ENCODE measurements at regions not wholly inside any gene's neighbourhood (a gene's known extent, or its start where the extent isn't known, plus 50 kb on each side); places are given as distances from the start of the nearest gene placed in this dataset.

- TF ChIP-seq, protein P1, sequence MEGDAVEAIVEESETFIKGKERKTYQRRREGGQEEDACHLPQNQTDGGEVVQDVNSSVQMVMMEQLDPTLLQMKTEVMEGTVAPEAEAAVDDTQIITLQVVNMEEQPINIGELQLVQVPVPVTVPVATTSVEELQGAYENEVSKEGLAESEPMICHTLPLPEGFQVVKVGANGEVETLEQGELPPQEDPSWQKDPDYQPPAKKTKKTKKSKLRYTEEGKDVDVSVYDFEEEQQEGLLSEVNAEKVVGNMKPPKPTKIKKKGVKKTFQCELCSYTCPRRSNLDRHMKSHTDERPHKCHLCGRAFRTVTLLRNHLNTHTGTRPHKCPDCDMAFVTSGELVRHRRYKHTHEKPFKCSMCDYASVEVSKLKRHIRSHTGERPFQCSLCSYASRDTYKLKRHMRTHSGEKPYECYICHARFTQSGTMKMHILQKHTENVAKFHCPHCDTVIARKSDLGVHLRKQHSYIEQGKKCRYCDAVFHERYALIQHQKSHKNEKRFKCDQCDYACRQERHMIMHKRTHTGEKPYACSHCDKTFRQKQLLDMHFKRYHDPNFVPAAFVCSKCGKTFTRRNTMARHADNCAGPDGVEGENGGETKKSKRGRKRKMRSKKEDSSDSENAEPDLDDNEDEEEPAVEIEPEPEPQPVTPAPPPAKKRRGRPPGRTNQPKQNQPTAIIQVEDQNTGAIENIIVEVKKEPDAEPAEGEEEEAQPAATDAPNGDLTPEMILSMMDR (IDR thresholded peaks at IDR 0.05; ENCODE audit: low read length, missing control alignments) = no peak
- no peak for DNase-seq (ENCODE audit: low read depth)
- H3K4me3 ChIP-seq (replicated peaks; ENCODE audit: low read depth, low read length) = no peak overlapping the region
Observed at GRCh38 chr2:160630801-160631590, 137.4 kb upstream of the RBMS1 start.

DNA sequence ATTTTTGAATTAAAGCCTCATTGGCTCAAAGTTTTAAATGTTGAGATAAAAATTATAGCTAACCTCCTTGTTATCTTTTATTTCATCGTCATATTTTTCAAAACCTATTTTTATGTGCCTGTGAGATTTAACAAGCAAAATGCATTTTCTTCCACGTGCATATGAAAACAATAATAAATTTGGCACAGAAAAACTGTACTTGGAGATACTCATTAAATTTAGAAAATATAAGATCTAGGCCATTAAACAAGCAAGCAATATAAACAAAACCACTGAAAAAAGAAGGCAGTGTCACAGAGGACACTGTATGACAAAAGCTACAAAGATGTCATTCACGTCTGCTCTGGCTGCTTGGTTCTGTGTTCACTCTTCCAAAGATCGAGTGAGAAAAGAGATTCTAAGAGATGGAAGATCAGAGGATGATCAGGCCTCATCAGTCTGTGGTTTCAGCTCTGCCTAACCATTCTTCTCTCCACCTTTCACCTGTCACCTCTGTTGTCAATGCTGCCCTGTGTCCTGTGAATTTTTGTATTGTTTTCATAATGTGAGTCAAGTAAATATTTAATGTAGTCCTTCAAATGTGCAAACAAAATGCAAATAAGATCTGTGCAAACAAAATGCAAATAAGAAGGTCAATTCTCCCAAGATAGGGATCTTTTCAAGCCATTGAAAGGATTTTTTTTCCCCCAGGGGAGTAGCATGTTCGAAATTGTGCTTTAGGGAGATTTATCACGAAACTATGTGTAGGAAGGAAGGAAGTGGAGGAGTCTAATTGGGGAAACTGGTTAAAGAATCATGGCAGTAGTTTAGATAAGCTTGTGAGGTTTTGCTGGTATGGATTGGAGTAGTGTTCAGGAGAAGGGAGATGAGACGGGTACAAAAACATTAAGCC, 138.7 kb upstream of the RBMS1 start:
- no peak for DNase-seq (ENCODE audit: low read depth)
- TF ChIP-seq, protein P1 (IDR thresholded peaks at IDR 0.05; ENCODE audit: low read length, missing control alignments) = no peak

GRCh38 chr2:160634436-160634835, 140.8 kb upstream of the RBMS1 start:
- TF ChIP-seq, protein P1 (IDR thresholded peaks at IDR 0.05; ENCODE audit: low read length, missing control alignments) = no peak
- no peak for DNase-seq (ENCODE audit: low read depth)
- no peak overlapping the region for H3K4me3 ChIP-seq (replicated peaks; ENCODE audit: low read depth, low read length)

More for the DNA sequence above, 138.7 kb upstream of the RBMS1 start:
- no peak overlapping the region for H3K4me3 ChIP-seq (replicated peaks; ENCODE audit: low read depth, low read length)

DNA sequence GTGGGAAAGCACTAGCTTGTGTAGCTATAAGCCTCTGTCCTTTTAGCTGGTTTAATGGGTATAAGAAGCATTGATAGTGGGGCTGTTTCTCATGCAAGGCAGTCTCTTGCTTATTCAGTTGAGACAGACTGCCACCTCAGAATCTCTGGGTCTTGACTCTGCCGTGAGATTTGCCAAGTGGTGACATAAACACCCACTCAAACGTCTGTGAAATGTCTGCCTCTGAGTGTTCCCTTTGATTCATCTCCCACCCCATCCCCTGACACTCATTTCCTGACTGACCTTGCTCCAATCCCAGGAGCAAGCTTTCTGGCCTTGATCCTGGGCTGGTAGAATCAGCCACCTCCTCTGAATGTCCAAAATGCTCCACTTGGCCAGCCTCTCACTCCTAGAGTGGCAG, 141.9 kb upstream of the RBMS1 start:
- DNase-seq (ENCODE audit: low read depth) = peak; percentile 67
- TF ChIP-seq, protein P1 (IDR thresholded peaks at IDR 0.05; ENCODE audit: low read length, missing control alignments) = no peak
- no peak overlapping the region for H3K4me3 ChIP-seq (replicated peaks; ENCODE audit: low read depth, low read length)

DNA sequence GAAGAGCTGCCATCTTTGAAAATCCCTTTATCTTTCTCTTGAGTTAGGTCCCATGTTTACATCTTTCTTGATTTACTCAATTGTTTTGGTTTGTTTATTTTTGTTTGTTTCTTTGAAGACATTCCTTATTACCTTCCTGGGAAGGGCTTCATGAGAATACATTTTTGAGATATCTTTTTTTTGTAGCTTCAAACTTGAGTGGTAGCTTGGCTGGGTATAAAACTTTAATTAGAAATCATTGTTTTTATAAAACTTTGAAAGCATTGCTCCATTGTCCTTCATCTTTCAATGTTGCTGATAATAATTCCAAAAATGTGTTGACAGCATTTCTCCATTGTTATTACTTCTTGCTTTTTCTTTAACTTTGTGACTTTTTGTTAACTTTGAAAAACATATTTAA, 145.9 kb upstream of the RBMS1 start:
- H3K4me3 ChIP-seq (replicated peaks; ENCODE audit: low read depth, low read length) = no peak overlapping the region
- no peak for DNase-seq (ENCODE audit: low read depth)
- TF ChIP-seq, protein P1 (IDR thresholded peaks at IDR 0.05; ENCODE audit: low read length, missing control alignments) = no peak

DNA sequence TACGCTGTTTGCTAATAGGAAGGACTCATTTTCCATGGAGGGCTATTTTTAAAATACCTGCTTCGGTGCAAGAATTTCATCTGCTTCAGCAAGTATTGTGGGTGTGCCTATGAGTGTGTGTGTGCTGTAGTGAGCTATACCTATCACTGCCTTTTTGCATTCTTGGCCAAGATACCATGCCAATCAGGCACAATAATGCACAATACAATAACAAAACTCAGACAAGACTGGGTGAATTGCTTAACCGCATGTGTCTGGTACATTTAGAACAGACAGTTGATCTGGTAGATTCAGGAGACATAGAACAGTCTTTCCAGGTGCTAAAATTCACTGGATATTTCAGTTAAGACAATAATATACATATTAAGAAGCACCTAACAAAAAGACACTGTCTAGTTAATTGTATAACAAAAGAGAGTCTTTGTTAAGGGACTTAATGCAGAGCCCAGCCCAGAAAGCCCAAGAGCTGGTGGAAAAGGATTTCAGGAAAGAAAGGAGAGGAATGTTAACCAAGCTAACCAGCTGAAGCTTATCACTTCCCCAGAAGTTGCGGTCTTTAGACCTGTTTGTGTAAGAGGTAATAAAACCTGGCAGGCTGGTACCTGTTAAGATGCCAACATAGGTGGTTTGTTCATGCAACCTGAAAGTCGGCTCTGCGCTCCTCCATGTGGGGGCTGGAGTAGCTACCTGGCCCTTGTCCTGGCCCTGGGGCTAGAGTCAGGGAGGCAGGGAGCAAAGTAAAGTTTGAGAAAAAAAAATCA, 153.3 kb upstream of the RBMS1 start:
- DNase-seq (ENCODE audit: low read depth) = no peak
- H3K4me3 ChIP-seq (replicated peaks; ENCODE audit: low read depth, low read length) = no peak overlapping the region
- TF ChIP-seq, protein P1 (IDR thresholded peaks at IDR 0.05; ENCODE audit: low read length, missing control alignments) = no peak

All from fibroblast of pulmonary artery (primary cell).